ENCODE measurements at regions not wholly inside any gene's neighbourhood (a gene's known extent, or its start where the extent isn't known, plus 50 kb on each side); places are given as distances from the start of the nearest gene placed in this dataset.

- no peak for DNase-seq
Observed at GRCh38 chr18:68520406-68521075, 194.4 kb downstream of the TMX3 start.

GRCh38 chr18:68519336-68519735, 195.6 kb downstream of the TMX3 start:
- no peak for DNase-seq

- DNase-seq, result no peak
Observed at GRCh38 chr18:68509902-68510301, 205.0 kb downstream of the TMX3 start.

DNA sequence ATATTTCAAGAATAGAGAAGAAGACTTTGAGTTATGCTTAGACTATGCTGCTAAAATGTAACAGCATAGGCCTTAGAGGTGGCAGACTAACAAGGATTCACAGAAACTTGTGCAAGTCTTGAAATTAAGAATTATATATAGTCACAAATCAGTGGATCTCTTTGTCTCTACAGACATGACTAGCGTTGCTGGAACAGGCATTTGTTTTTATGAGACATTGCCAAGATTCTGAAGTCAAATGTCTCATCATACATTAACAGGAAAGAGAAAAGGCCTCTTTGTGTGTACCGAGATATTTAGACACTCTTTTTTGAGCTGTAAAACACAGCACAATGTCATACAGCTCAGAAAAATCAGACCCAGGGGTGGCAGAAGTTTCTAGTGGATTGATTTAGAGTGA, 207.1 kb downstream of the TMX3 start:
- DNase-seq, result no peak

GRCh38 chr18:68505178-68505574, 209.7 kb downstream of the TMX3 start:
- no peak for DNase-seq

- no peak for DNase-seq
Observed at GRCh38 chr18:68504441-68505177, 210.3 kb downstream of the TMX3 start.

- DNase-seq, result no peak
Observed at GRCh38 chr18:68500556-68500955, 214.4 kb downstream of the TMX3 start.

GRCh38 chr18:68499141-68499540, 215.8 kb downstream of the TMX3 start:
- DNase-seq, result no peak

DNA sequence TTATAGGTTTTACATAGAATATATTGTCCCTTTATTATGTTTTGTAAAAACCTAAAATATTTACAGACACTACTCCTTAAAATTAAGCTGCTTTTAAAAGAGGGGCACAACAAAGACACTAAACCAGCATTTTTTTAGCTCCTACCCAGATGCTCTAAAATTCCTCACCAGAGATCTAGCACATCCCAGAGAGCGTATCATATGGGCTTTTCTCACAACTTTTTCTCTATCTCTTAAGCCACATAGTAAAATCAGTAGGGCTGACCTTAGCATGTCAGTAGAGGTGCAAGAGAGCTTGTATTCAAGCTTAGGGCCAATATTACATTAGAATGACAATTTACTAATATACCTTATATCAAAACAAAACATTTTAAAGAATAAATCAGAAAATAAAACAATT, 216.3 kb downstream of the TMX3 start:
- DNase-seq, result no peak

DNA sequence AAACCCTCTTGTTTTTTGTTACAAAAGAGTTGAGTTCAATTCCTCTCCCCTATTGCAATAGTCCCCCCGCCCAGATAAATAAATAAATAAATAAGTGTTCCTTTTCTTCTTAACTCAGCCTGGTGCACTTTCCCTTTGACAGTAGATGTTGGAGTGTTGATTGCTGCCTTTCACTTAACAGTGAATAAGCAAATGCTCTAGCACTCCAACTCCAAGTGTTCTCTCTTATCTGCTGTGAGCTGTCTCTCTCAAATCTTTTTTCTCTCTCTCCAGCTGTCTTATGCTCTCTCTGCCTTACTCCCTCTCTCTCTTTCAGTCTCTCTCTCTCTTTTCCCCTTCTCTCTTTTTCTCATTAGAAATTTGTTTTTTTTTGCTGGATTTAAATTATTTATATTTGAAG, 216.7 kb downstream of the TMX3 start:
- no peak for DNase-seq

DNA sequence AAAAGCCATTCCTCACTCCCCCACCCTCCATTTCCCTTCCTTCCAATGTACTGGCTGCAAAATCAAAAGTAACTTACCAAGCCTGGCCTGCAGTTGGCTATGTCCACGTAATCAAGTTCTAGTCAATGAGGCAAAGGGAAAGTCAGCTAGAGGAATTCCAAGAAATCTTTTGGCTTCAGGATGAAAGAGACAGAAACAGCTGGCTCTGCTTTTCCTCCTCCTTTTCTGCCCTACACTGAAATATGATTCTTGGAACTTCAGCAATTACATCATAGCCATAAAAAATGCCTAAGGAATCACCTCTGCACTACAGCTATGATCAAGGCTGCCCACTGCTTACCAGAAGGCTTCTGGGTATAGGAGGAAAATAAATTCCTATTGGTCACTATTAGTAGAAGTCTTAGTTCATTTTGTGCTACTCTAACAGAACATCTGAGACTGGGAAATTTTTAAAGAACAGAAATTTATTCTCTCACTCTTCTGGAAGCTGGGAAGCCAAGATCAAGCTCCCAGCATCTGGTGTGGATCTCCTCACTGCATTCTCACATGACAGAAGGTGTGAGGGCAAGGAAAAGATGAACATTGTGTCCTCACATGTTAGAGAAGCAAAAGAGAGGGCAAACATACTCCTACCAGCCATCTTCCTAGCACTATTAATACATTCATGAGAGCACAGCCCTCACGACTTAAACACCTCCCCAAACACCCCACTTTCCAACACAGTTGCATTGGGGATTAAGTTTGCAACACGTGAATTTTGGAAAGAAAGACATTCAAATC, 219.9 kb downstream of the TMX3 start:
- DNase-seq, result no peak

DNA sequence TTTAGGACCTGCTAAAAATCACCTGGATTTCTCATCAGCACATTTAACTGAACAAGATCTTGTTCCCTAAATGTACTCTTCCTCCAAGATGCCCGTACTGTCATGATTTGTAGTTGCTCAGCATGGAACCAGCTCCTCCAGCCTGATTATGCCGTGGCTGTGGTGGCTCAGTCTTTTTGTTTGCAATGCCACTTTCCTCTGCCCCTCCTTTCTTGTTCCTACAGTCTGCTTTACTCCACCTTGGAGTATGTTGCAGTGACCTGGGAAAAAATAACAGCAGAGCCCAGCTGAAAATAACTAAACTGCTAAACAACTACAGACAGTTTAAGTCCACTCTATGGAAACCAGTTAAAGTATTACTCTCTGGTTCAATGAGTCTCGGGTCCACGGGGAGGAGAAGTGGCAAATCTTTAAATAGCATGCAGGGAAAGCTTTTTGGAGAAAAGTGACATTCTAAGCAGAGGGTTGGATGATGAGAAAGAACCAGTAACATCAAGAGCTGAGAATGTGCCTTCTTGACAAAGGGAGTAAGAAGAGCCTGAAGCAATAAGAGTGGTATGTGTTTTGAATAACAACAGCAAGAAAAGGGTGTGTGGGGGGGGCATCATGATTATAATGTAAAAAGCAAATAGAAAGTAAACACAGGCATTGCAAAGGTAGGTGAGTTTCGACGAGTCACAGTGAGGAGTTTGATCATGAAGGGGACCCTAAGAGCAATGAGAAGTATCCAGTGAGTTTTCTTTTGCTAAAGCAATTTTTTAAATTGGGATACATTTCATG, 225.7 kb downstream of the TMX3 start:
- no peak for DNase-seq

GRCh38 chr18:68484241-68484640, 230.7 kb downstream of the TMX3 start:
- no peak for DNase-seq

GRCh38 chr18:68482815-68483214, 232.1 kb downstream of the TMX3 start:
- DNase-seq, result no peak

- no peak for DNase-seq
Observed at GRCh38 chr18:68480196-68480595, 234.7 kb downstream of the TMX3 start.

- DNase-seq, result no peak
Observed at GRCh38 chr18:68478246-68478645, 236.7 kb downstream of the TMX3 start.

- DNase-seq, result no peak
Observed at GRCh38 chr18:68475883-68476282, 239.0 kb downstream of the TMX3 start.

- DNase-seq, result no peak
Observed at GRCh38 chr18:68472701-68473295, 242.1 kb downstream of the TMX3 start.

DNA sequence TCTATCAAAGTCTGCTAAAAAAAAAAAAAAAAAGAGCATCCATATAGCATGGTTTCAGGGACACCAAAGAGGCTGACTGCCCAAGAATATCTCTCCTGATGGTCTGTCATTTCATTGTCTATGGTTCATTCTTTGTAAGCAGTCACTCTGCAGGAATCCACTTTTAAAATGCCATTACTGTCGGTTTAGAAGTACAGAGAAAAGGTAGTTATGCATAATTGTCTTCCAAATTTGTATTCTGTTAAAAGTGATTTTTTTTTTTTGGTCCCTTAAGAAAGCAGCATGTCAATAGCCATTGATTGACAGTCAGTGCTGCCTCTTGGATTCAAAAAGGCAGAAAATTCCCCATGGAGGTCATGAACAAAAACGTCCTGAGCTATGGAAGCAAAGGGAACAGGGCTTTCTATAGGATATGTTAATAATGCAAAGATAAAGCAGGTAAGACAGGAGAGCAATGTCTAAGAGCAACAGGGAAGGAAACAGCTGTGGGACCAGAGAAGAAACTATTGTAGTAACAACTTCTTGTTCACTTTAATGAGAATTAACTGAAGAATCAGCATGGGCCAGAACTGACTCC, 245.8 kb downstream of the TMX3 start:
- no peak for DNase-seq

- DNase-seq, result peak in 1 of 2 donors; percentile 5
Observed at GRCh38 chr18:68467957-68468356, 247.0 kb downstream of the TMX3 start.

DNA sequence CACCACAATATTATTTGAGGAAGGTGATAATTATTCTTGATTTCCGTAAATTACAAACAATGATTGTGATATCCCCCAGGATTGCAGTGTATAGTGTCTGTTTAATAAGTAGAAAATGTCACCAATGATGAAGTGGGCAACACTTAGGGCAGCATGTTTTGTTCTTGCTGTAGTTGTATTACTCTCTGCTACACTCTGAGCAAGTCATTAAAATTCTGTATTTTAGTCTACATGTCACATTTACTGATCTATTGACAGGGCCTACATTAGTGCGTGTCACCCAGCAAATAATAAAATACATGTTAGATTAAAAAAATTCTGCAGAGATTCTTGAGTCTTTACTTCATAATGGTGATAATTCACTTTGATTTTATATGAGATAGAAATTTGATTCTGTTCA, 247.6 kb downstream of the TMX3 start:
- no peak for DNase-seq

- no peak for DNase-seq
Observed at GRCh38 chr18:68466672-68467071, 248.2 kb downstream of the TMX3 start.
